ENCODE measurements at regions not wholly inside any gene's neighbourhood (a gene's known extent, or its start where the extent isn't known, plus 50 kb on each side); places are given as distances from the start of the nearest gene placed in this dataset.

- Histone ChIP-seq H3K4me1 (ENCODE audit: control insufficient read depth, extremely low read depth, insufficient read depth, low read length) (no peaks in the 10 kb centered on the region), H3K9me3 (ENCODE audit: control insufficient read depth, low read depth, low read length) (peaks cover 2% of the 10 kb centered on the region), H3K79me2 (ENCODE audit: control insufficient read depth, insufficient read depth, low read length) (no peaks in the 10 kb centered on the region), H3K4me3 (ENCODE audit: control insufficient read depth in 2 of 3, extremely low read depth in 1 of 3, insufficient read depth in 2 of 3, low read depth in 1 of 3, low read length in 3 of 3) (no peak overlapping the region), H3K9me1 (ENCODE audit: control insufficient read depth, extremely low read depth, insufficient read depth, low read length) (no peaks in the 10 kb centered on the region), H3K36me3 (ENCODE audit: control insufficient read depth in 2 of 2, extremely low read depth in 1 of 2, insufficient read depth in 2 of 2, low read length in 2 of 2) (no peaks in the 10 kb centered on the region), H4K20me1 (ENCODE audit: control insufficient read depth, extremely low read depth, insufficient read depth, low read length) (no peaks in the 10 kb centered on the region), H2AFZ (ENCODE audit: control insufficient read depth, low read length) (no peak overlapping the region), H3K9ac (ENCODE audit: control insufficient read depth, extremely low read depth, insufficient read depth, low read length) (no peak overlapping the region), H3K27ac (ENCODE audit: control insufficient read depth, insufficient read depth, low read length) (no peak overlapping the region), H3K27me3 (ENCODE audit: control insufficient read depth, extremely low read depth, insufficient read depth, low read length) (peaks cover 3% of the 10 kb centered on the region), H3K4me2 (ENCODE audit: control insufficient read depth, extremely low read depth, insufficient read depth, low read depth, low read length) (no peak overlapping the region)
- DNase-seq (ENCODE audit: low read depth, low spot score), result no peak
- dilution Hi-C loops (cut with MboI; ENCODE audit: extremely low pct_ligation_motif_present, low sequenced_read_pairs), result no loop called here
- FAIRE-seq, result no peak
- TF ChIP-seq CTCF (optimal IDR thresholded peaks at IDR 0.05 in 1 of 3, IDR thresholded peaks at IDR 0.05 in 1 of 3, conservative IDR thresholded peaks at IDR 0.05 in 1 of 3; ENCODE audit: extremely low read depth in 1 of 3, insufficient read depth in 2 of 3, low read length in 3 of 3), result no peak
- no peak for TF ChIP-seq EZH2 (IDR thresholded peaks at IDR 0.05; ENCODE audit: low read length)
Measured at GRCh38 chr7:45416846-45417245, 157.3 kb upstream of the ADCY1 start.

GRCh38 chr7:45417268-45417667 is 156.9 kb upstream of the ADCY1 start:
- H3K4me3 ChIP-seq (ENCODE audit: control insufficient read depth in 2 of 3, extremely low read depth in 1 of 3, insufficient read depth in 2 of 3, low read depth in 1 of 3, low read length in 3 of 3), result no peak overlapping the region
- DNase-seq (ENCODE audit: low read depth, low spot score) (no peak), FAIRE-seq (no peak)
- H3K27me3 ChIP-seq (ENCODE audit: control insufficient read depth, extremely low read depth, insufficient read depth, low read length), result peaks cover 3% of the 10 kb centered on the region
- H3K4me1 ChIP-seq (ENCODE audit: control insufficient read depth, extremely low read depth, insufficient read depth, low read length), result no peaks in the 10 kb centered on the region
- H2AFZ ChIP-seq (ENCODE audit: control insufficient read depth, low read length), result no peak overlapping the region
- dilution Hi-C loops (cut with MboI; ENCODE audit: extremely low pct_ligation_motif_present, low sequenced_read_pairs), result no loop called here
- H3K4me2 ChIP-seq (ENCODE audit: control insufficient read depth, extremely low read depth, insufficient read depth, low read depth, low read length), result no peak overlapping the region
- H3K9me1 ChIP-seq (ENCODE audit: control insufficient read depth, extremely low read depth, insufficient read depth, low read length), result no peaks in the 10 kb centered on the region
- no peaks in the 10 kb centered on the region for H3K9me3 ChIP-seq (ENCODE audit: control insufficient read depth, low read depth, low read length)
- H3K9ac ChIP-seq (ENCODE audit: control insufficient read depth, extremely low read depth, insufficient read depth, low read length), result no peak overlapping the region
- no peak overlapping the region for H3K27ac ChIP-seq (ENCODE audit: control insufficient read depth, insufficient read depth, low read length)
- TF ChIP-seq CTCF (optimal IDR thresholded peaks at IDR 0.05 in 1 of 3, IDR thresholded peaks at IDR 0.05 in 1 of 3, conservative IDR thresholded peaks at IDR 0.05 in 1 of 3; ENCODE audit: extremely low read depth in 1 of 3, insufficient read depth in 2 of 3, low read length in 3 of 3) (no peak), EZH2 (IDR thresholded peaks at IDR 0.05; ENCODE audit: low read length) (no peak)
- no peaks in the 10 kb centered on the region for H3K79me2 ChIP-seq (ENCODE audit: control insufficient read depth, insufficient read depth, low read length)
- H4K20me1 ChIP-seq (ENCODE audit: control insufficient read depth, extremely low read depth, insufficient read depth, low read length), result no peaks in the 10 kb centered on the region
- no peaks in the 10 kb centered on the region for H3K36me3 ChIP-seq (ENCODE audit: control insufficient read depth in 2 of 2, extremely low read depth in 1 of 2, insufficient read depth in 2 of 2, low read length in 2 of 2)

All from keratinocyte (primary cell).